BJ (cell line): ENCODE measurements at regions not wholly inside any gene's neighbourhood (a gene's known extent, or its start where the extent isn't known, plus 50 kb on each side); places are given as distances from the start of the nearest gene placed in this dataset.

Source experiments
- CTCF ChIA-PET: fragments of 350-600 bp; formaldehyde crosslinking; extraction: SDS; loops from one replicate; lab custom pipeline; 2021; ENCODE audit warnings: antibody characterized with exemption, inconsistent platforms; lab: Yijun Ruan, JAX
- POLR2A ChIA-PET: fragments of 300-600 bp; sonication (Branson Sonifier 250); formaldehyde crosslinking; extraction: SDS; loops from one replicate; lab custom pipeline; 2021; ENCODE audit warnings: antibody characterized with exemption; lab: Charles Lee
- DNase-seq: peaks from one replicate; pipeline ENCODE4 v3.0.0-alpha.2; 2011; ENCODE audit warnings: low read depth
- H3K27me3 ChIP-seq: 2 replicates; pipeline ENCODE4 v1.6.0; 2011; ENCODE audit warnings: low read length; ENCODE audit not compliant: control insufficient read depth, insufficient read depth
- H3K36me3 ChIP-seq: 2 replicates; pipeline ENCODE4 v1.5.1; 2011; ENCODE audit warnings: low read length; ENCODE audit not compliant: control insufficient read depth, insufficient read depth
- H3K4me3 ChIP-seq: 2 replicates; pipeline ENCODE4 v1.5.1; 2011; ENCODE audit warnings: low read depth, mild to moderate bottlenecking, control low read depth, low read length
- CTCF ChIP-seq: IDR thresholded peaks from 2 replicates; pipeline ENCODE4 v1.5.1; 2011; ENCODE audit warnings: low read depth, mild to moderate bottlenecking, control low read depth, inconsistent platforms, low read length, moderate library complexity; ENCODE audit not compliant: insufficient read depth

GRCh38 chr1:53390736-53391135 lies 62.9 kb upstream of the LRP8 start:
- no peak overlapping the region for H3K4me3 ChIP-seq
- DNase-seq, result no peak
- ChIA-PET CTCF (interaction anchor here (0.9 to 5.0 kb wide), 3 partner anchors 104 to 115 kb away, joined by 3 to 110 read pairs (median 25); no protein-coding TSS in a partner anchor), POLR2A (no interaction called here)
- H3K27me3 ChIP-seq, result peaks cover 4% of the 10 kb centered on the region
- no peak for TF ChIP-seq CTCF
- no peaks in the 10 kb centered on the region for H3K36me3 ChIP-seq

GRCh38 chr1:53391296-53391695 lies 63.4 kb upstream of the LRP8 start:
- no peak for DNase-seq
- H3K4me3 ChIP-seq, result no peak overlapping the region
- ChIA-PET POLR2A (no interaction called here), CTCF (interaction anchor here (0.9 to 5.0 kb wide), 4 partner anchors 104 to 116 kb away, joined by 3 to 110 read pairs (median 24); no protein-coding TSS in a partner anchor)
- H3K36me3 ChIP-seq, result no peaks in the 10 kb centered on the region
- TF ChIP-seq CTCF, result no peak
- H3K27me3 ChIP-seq, result peaks cover 4% of the 10 kb centered on the region

- Histone ChIP-seq H3K4me3 (no peak overlapping the region), H3K27me3 (peaks cover 3% of the 10 kb centered on the region), H3K36me3 (no peaks in the 10 kb centered on the region)
- CTCF ChIA-PET, result interaction anchor here (1.4 to 5.0 kb wide), 7 partner anchors 9 to 117 kb away, joined by 3 to 110 read pairs (median 23); no protein-coding TSS in a partner anchor
- TF ChIP-seq CTCF, result no peak
- POLR2A ChIA-PET, result interaction anchor here (0.5 kb wide), 1 partner anchor 113 kb away, joined by 3 read pairs; no protein-coding TSS in a partner anchor
- no peak for DNase-seq
Measured at GRCh38 chr1:53391982-53392381, 64.1 kb upstream of the LRP8 start.

- no peak for TF ChIP-seq CTCF
- Histone ChIP-seq H3K27me3 (peaks cover 3% of the 10 kb centered on the region), H3K4me3 (no peak overlapping the region), H3K36me3 (no peaks in the 10 kb centered on the region)
- POLR2A ChIA-PET, result interaction anchor here (0.5 kb wide), 1 partner anchor 114 kb away, joined by 3 read pairs; no protein-coding TSS in a partner anchor
- CTCF ChIA-PET, result interaction anchor here (1.2 to 5.0 kb wide), 15 partner anchors 9 to 197 kb away, joined by 3 to 110 read pairs (median 9); no protein-coding TSS in a partner anchor
- no peak for DNase-seq
Measured at GRCh38 chr1:53392460-53392859, 64.6 kb upstream of the LRP8 start.

GRCh38 chr1:53393325-53393792 lies 65.5 kb upstream of the LRP8 start:
- H3K27me3 ChIP-seq, result peaks cover 3% of the 10 kb centered on the region
- CTCF ChIA-PET, result interaction anchor here (0.6 to 5.0 kb wide), 25 partner anchors 10 to 692 kb away, joined by 3 to 110 read pairs (median 6); no protein-coding TSS in a partner anchor
- no peak overlapping the region for H3K4me3 ChIP-seq
- H3K36me3 ChIP-seq, result no peaks in the 10 kb centered on the region
- POLR2A ChIA-PET, result no interaction called here
- DNase-seq, result no peak
- peak; percentile 82 for TF ChIP-seq CTCF
